ENCODE measurements at regions not wholly inside any gene's neighbourhood (a gene's known extent, or its start where the extent isn't known, plus 50 kb on each side); places are given as distances from the start of the nearest gene placed in this dataset.

- TF ChIP-seq CTCF (IDR thresholded peaks at IDR 0.05; ENCODE audit: extremely low read depth, insufficient read depth, missing control alignments): no peak
- in situ Hi-C loops (cut with MboI; ENCODE audit: low pct_unique_long_range_greater_than_20kb, low sequenced_read_pairs, unreplicated experiment): no loop called here
- DNase-seq (ENCODE audit: low spot score): peak; percentile 28
These were observed 107.8 kb upstream of the ADAMTSL1 start for GRCh38 chr9:18366184-18366583.

GRCh38 chr9:18368206-18368605 lies 105.7 kb upstream of the ADAMTSL1 start:
- in situ Hi-C loops (cut with MboI; ENCODE audit: low pct_unique_long_range_greater_than_20kb, low sequenced_read_pairs, unreplicated experiment): no loop called here
- no peak for TF ChIP-seq CTCF (IDR thresholded peaks at IDR 0.05; ENCODE audit: extremely low read depth, insufficient read depth, missing control alignments)
- no peak for DNase-seq (ENCODE audit: low spot score)

GRCh38 chr9:18371141-18371540 lies 102.8 kb upstream of the ADAMTSL1 start:
- in situ Hi-C loops (cut with MboI; ENCODE audit: low pct_unique_long_range_greater_than_20kb, low sequenced_read_pairs, unreplicated experiment): no loop called here
- DNase-seq (ENCODE audit: low spot score): no peak
- no peak for TF ChIP-seq CTCF (IDR thresholded peaks at IDR 0.05; ENCODE audit: extremely low read depth, insufficient read depth, missing control alignments)

- in situ Hi-C loops (cut with MboI; ENCODE audit: low pct_unique_long_range_greater_than_20kb, low sequenced_read_pairs, unreplicated experiment): no loop called here
- DNase-seq (ENCODE audit: low spot score): no peak
- no peak for TF ChIP-seq CTCF (IDR thresholded peaks at IDR 0.05; ENCODE audit: extremely low read depth, insufficient read depth, missing control alignments)
These were observed 102.3 kb upstream of the ADAMTSL1 start for GRCh38 chr9:18371621-18372020.

GRCh38 chr9:18379073-18379811 lies 94.7 kb upstream of the ADAMTSL1 start:
- no peak for DNase-seq (ENCODE audit: low spot score)
- in situ Hi-C loops (cut with MboI; ENCODE audit: low pct_unique_long_range_greater_than_20kb, low sequenced_read_pairs, unreplicated experiment): no loop called here

GRCh38 chr9:18382243-18382642 lies 91.7 kb upstream of the ADAMTSL1 start:
- in situ Hi-C loops (cut with MboI; ENCODE audit: low pct_unique_long_range_greater_than_20kb, low sequenced_read_pairs, unreplicated experiment): no loop called here
- no peak for TF ChIP-seq CTCF (IDR thresholded peaks at IDR 0.05; ENCODE audit: extremely low read depth, insufficient read depth, missing control alignments)
- DNase-seq (ENCODE audit: low spot score): no peak

More at GRCh38 chr9:18379073-18379811, 94.7 kb upstream of the ADAMTSL1 start:
- no peak for TF ChIP-seq CTCF (IDR thresholded peaks at IDR 0.05; ENCODE audit: extremely low read depth, insufficient read depth, missing control alignments)

Data from GM13977 (cell line).